AG09319 (cell line): ENCODE measurements at regions not wholly inside any gene's neighbourhood (a gene's known extent, or its start where the extent isn't known, plus 50 kb on each side); places are given as distances from the start of the nearest gene placed in this dataset.

Experiments
- DNase-seq: peaks from one replicate; pipeline ENCODE4 v3.0.0-alpha.2; 2010; ENCODE audit warnings: low read depth; ENCODE audit errors: extremely low read depth
- TF ChIP-seq, protein P1 (sequence below): IDR thresholded peaks from 2 replicates; pipeline ENCODE4 v1.5.1; 2011; ENCODE audit warnings: low read depth, mild to moderate bottlenecking, inconsistent platforms, low read length, moderate library complexity

DNA sequence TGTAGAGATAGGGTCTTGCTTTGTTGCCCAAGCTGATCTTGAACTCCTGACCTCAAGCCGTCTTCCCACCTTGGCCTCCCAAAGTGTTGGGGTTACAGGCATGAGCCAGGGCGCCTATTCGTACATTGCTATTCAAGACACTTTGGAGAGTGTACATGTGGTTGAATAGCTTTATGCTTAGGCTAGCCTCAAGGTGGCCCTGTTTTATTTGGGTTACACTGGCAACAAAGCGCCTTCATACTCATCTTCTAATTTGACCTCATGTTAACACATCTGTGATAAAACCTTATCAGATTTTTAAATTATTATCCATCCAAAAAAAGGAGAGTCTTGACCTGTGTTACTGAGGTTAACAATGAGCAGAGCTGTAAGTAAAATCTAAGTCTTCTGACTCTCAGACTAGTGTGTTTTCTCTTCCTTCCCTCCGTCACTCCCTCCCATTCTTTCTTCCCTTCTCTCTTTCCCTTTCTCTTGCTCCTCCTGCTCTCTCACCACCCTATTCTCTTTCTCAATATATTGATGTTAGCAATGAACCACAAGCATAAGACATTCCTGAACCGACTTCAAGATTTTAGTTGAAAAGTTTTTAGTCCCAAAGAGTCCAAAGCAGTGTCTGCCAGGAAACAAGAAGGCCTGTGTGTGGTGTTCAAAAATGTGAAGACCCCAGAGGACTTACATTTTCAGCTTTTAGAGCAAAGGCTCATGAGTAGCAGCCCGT, 603.7 kb upstream of the CFAP20DC start:
- TF ChIP-seq, protein P1, sequence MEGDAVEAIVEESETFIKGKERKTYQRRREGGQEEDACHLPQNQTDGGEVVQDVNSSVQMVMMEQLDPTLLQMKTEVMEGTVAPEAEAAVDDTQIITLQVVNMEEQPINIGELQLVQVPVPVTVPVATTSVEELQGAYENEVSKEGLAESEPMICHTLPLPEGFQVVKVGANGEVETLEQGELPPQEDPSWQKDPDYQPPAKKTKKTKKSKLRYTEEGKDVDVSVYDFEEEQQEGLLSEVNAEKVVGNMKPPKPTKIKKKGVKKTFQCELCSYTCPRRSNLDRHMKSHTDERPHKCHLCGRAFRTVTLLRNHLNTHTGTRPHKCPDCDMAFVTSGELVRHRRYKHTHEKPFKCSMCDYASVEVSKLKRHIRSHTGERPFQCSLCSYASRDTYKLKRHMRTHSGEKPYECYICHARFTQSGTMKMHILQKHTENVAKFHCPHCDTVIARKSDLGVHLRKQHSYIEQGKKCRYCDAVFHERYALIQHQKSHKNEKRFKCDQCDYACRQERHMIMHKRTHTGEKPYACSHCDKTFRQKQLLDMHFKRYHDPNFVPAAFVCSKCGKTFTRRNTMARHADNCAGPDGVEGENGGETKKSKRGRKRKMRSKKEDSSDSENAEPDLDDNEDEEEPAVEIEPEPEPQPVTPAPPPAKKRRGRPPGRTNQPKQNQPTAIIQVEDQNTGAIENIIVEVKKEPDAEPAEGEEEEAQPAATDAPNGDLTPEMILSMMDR = no peak; the same call in 1 of the 2 replicates
- no peak for DNase-seq

DNA sequence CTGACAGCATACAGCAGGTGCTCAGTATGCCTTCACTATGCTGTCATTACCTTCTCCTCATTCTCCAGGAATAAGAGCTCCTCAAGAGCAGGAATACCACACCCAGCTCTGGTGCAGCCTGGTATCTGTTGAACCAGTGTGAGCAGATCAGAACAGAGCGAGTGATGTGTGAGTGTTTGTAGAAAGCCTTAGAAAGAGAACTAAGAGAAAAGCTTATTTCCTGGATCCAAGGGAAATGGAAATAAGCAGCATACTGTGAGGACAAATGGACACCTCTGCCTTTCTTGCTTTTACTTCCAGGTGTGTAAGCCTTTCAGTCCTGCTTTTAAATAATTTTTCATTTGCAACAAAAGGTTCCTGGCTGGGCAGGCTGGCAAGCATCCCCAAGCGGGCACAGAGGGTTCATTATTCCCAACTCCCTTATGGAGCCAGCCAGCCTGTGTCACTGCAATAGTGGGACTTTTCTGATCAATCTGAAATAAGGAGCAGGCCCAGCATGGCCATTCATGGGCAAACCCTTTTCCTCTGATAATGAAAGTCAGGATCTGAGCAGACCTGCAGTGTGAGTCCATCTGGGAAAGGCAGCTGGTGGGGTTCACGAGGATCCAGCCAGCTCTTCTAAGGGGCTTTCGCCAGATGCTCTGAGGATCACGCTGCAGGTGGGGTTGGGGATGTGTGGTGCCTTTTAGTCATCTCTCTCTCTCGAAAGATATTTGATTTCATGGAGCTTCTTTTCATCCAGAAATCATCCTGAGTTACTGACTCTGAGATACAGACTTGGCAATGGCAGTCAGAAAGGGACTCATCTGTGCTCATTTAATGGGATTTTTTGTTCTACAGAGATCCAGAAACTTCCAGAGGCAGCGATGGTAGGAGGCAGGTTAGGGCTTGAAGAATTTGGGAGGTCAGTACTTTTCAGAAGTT, 594.9 kb upstream of the CFAP20DC start:
- no peak for DNase-seq
- TF ChIP-seq, protein P1 = no peak

DNA sequence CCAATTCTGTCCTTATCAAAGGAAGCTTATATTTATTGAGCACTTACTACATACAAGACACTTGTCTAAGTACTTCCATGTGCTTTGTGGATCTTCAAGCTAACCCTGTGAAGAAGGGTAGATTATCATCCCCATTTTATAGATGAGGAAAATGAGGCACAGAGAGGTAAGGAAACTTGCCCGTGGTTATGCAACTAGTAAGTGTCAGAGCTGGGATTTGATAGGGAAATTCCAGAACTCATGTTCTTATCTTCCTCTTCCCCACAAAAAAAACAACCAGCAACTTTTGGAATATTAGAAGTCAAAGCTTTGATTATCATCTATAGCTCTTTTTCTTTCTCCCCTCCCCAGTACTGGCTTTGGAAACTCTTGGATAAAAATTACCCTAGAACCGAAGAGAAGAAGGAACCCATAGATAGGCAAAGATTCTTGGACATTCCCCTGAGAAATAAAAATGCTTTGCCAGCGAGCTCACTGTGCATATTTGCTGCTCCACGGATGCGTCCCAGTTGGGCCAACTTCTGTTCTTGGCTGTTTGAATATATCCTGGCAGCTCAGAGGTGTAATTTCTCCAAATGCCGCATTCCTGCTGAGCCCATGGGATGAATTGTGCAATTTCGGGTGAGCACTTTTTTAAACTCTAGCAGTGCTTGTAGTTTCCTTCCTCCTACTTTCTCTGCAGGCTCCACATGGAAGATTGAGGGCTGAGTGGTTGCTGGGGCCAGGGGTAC, 591.5 kb upstream of the CFAP20DC start:
- DNase-seq = no peak
- TF ChIP-seq, protein P1 = no peak

- TF ChIP-seq, protein P1 = no peak
- DNase-seq = peak; percentile 56
These were observed 583.1 kb upstream of the CFAP20DC start for GRCh38 chr3:59632760-59633573.

DNA sequence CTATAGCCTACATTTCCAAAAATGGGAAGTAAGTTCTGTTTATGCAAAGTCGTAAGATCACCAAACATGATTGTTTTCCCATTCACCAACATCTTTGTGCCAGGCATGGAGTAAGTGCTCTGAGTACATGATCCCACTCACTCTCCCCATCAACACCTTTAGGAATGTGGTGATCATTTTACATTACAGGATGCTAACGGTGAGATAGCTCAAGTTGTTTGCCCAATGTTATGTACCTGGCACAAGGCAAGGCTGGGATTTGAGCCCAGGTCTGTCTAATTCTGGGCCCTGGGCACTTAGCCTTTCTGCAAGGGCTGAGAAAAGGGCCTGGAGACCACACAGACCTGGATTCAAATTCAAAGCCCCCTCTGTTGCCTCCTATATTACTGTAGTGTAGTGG, 581.7 kb upstream of the CFAP20DC start:
- no peak for DNase-seq
- TF ChIP-seq, protein P1 = no peak

DNA sequence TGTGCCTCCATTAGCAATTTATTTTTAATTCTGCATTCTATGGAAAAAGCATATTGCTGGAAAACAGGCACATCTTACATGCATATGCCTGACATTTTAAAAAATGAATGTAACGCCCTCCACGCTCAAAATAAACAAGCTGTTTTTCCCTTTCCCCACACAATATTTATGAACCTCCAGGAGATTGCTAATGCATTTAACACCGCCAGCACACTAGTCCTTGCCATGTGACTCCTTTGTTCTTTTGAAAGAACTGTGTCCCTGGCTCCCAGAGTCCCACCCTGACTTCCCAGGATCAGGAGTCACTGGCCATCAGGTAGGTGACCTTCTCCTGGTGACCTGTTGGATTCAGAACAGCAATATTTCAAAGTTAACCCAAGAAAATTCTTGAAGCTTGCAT, 571.2 kb upstream of the CFAP20DC start:
- no peak for DNase-seq
- TF ChIP-seq, protein P1 = no peak
